ENCODE measurements at regions not wholly inside any gene's neighbourhood (a gene's known extent, or its start where the extent isn't known, plus 50 kb on each side); places are given as distances from the start of the nearest gene placed in this dataset.

DNA sequence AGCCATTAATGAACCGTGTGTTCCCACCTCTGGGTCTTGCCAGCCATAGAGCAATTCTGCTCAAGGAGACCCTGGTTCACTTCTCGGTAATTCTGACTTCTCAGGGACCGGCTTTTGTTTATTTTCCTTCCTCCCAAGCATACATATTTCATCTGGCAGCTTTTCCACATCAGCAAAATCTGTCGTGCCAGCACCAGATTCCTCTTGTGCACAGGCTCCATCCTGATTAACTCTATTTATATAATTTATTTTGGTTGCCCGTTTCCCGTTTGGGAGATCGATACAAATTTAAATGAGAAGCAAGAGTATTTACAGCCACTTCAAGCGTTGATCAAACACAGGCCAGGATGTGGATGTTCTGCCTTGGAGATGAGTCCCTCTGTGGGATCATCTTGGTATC lies 161.9 kb upstream of the XYLT1 start:
- DNase-seq (ENCODE audit: low spot score) = no peak
- TF ChIP-seq, protein P1, sequence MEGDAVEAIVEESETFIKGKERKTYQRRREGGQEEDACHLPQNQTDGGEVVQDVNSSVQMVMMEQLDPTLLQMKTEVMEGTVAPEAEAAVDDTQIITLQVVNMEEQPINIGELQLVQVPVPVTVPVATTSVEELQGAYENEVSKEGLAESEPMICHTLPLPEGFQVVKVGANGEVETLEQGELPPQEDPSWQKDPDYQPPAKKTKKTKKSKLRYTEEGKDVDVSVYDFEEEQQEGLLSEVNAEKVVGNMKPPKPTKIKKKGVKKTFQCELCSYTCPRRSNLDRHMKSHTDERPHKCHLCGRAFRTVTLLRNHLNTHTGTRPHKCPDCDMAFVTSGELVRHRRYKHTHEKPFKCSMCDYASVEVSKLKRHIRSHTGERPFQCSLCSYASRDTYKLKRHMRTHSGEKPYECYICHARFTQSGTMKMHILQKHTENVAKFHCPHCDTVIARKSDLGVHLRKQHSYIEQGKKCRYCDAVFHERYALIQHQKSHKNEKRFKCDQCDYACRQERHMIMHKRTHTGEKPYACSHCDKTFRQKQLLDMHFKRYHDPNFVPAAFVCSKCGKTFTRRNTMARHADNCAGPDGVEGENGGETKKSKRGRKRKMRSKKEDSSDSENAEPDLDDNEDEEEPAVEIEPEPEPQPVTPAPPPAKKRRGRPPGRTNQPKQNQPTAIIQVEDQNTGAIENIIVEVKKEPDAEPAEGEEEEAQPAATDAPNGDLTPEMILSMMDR (IDR thresholded peaks at IDR 0.05; ENCODE audit: borderline replicate concordance, control extremely low read depth, extremely low read depth, insufficient read depth, missing control alignments) = no peak
- in situ Hi-C loops (cut with MboI; ENCODE audit: low sequenced_read_pairs, unreplicated experiment) = no loop called here

DNA sequence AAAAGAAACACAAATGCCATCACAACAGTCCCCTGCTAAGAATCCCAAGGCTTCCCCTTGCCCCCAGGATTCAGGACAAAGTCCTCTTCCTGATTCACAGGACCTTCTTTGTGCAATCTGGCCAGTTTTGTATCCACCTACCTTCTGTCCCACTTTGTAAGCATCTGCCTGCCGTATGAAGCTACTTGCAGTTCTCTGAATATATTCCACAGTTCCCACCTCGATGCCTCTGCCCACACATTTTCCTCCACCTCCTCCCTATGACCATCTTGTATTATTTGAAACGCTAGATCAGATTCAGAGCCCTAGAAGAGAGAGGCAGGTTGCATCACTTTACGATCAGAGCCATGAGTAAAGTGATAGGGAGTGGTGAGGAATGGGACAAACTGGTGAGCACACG lies 159.2 kb upstream of the XYLT1 start:
- DNase-seq (ENCODE audit: low spot score) = no peak
- in situ Hi-C loops (cut with MboI; ENCODE audit: low sequenced_read_pairs, unreplicated experiment) = no loop called here
- TF ChIP-seq, protein P1 (IDR thresholded peaks at IDR 0.05; ENCODE audit: borderline replicate concordance, control extremely low read depth, extremely low read depth, insufficient read depth, missing control alignments) = no peak

DNA sequence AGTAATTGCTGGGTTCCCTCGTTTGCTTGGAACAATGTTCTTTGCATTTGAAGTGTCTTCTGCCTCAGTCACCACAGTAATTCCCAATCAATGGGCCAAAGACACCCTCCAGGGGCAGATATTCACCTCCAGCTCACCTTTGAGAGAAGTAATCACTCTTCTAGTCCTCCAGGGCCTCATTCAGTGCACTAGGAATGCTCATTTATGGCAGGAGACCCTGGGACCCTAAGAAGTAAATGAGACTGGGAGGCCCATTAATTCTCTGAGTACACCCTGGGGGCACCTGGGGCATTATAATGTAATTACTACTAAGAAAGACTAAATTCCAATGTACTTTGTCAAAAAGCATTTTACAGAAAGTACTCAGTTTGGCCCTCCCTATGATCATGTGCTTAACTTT lies 158.2 kb upstream of the XYLT1 start:
- in situ Hi-C loops (cut with MboI; ENCODE audit: low sequenced_read_pairs, unreplicated experiment) = no loop called here
- no peak for DNase-seq (ENCODE audit: low spot score)
- TF ChIP-seq, protein P1 (IDR thresholded peaks at IDR 0.05; ENCODE audit: borderline replicate concordance, control extremely low read depth, extremely low read depth, insufficient read depth, missing control alignments) = no peak

DNA sequence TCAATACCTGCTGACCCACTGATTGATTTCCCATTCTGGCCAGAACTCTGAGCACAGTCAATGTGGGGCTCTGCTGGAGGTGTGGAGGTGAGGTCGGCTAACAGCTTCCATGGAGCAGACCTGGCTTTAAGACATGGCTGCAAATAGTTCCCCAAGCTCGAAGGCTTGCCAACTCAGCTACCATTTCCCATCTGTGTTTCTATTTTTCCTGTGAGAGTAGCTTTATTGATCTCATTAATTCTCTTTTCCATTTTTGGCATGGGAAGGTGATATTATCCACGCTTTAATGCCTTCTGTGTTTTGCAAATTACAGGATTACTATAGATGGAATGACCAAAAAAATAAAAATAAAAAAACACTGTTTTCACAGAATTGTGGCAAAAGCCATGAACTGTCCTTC lies 151.6 kb upstream of the XYLT1 start:
- in situ Hi-C loops (cut with MboI; ENCODE audit: low sequenced_read_pairs, unreplicated experiment) = no loop called here
- no peak for DNase-seq (ENCODE audit: low spot score)
- TF ChIP-seq, protein P1 (IDR thresholded peaks at IDR 0.05; ENCODE audit: borderline replicate concordance, control extremely low read depth, extremely low read depth, insufficient read depth, missing control alignments) = no peak

DNA sequence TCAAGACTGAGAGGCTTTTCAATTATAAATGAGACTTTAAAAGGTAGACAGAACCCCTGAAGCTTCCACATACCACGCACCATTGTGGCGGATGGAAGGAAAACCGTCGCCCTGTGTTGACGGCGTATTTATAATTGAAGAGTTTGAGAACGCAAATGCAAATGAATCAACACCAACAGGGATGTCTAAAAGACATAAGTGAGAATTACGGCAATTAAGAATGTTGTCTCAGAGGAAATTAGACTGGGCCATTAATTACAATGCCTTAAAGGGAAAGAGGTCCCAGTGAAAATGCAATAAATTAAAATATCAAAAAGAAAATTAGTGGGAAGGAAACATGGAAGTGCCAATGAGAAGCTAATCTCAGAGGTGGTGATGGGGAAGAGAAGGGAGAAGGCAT lies 148.5 kb upstream of the XYLT1 start:
- no peak for DNase-seq (ENCODE audit: low spot score)
- TF ChIP-seq, protein P1 (IDR thresholded peaks at IDR 0.05; ENCODE audit: borderline replicate concordance, control extremely low read depth, extremely low read depth, insufficient read depth, missing control alignments) = no peak
- in situ Hi-C loops (cut with MboI; ENCODE audit: low sequenced_read_pairs, unreplicated experiment) = no loop called here

DNA sequence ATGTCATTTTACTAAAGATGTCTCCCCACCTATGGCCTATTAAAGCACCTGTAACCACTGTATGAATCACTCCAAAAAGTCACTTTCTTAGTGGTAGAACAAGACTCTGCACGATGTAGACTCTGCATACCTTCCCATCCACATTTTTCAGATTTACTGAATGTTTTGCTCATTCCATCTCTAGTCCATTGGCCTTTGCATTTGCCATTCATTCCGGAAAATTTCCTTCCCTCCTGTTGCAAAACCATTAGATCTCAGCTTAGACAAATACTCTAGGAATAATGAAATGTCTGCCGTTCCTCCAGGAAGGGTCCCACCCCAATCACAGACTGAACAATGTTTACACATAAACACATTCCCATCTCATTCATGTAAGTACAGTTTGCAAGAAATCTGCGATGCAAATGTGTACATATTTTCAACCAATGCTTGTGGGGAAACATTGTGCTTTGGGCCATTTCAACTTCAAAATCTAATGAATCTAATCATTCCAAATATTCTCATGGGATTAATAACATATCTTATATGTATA lies 146.3 kb upstream of the XYLT1 start:
- TF ChIP-seq, protein P1 (IDR thresholded peaks at IDR 0.05; ENCODE audit: borderline replicate concordance, control extremely low read depth, extremely low read depth, insufficient read depth, missing control alignments) = no peak
- in situ Hi-C loops (cut with MboI; ENCODE audit: low sequenced_read_pairs, unreplicated experiment) = no loop called here
- DNase-seq (ENCODE audit: low spot score) = no peak

DNA sequence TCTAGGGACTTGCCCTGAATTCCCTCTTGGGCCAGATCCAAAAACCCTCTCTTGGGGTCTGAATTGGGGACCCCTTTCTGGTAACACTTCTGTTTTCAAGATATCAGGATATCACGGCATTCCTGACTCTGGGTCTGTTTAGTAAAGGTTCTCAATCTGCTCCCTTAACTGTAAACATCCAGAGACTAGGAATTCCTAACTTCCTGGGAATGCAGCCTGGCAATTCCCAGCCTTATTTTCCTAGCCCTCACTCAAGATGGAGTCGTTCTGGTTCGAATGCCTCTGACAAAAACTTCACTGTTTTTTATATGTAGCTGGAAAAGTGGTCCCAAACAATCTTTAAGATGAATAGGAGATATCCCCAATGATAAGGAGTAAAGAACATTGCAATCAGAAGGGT lies 141.6 kb upstream of the XYLT1 start:
- TF ChIP-seq, protein P1 (IDR thresholded peaks at IDR 0.05; ENCODE audit: borderline replicate concordance, control extremely low read depth, extremely low read depth, insufficient read depth, missing control alignments) = no peak
- in situ Hi-C loops (cut with MboI; ENCODE audit: low sequenced_read_pairs, unreplicated experiment) = no loop called here
- DNase-seq (ENCODE audit: low spot score) = no peak

Data from GM13976 (cell line).